Fibroblast of peridontal ligament (primary cell): ENCODE measurements at regions not wholly inside any gene's neighbourhood (a gene's known extent, or its start where the extent isn't known, plus 50 kb on each side); places are given as distances from the start of the nearest gene placed in this dataset.

Experiments used
- DNase-seq: peaks from one replicate; pipeline ENCODE4 v3.0.0-alpha.2; 2010; ENCODE audit errors: extremely low read depth

- DNase-seq, result no peak
Observed at GRCh38 chr5:82363524-82363923, 85.4 kb upstream of the RPS23 start.

GRCh38 chr5:82362636-82363035, 84.5 kb upstream of the RPS23 start:
- no peak for DNase-seq

- no peak for DNase-seq
Observed at GRCh38 chr5:82360022-82360421, 81.9 kb upstream of the RPS23 start.

DNA sequence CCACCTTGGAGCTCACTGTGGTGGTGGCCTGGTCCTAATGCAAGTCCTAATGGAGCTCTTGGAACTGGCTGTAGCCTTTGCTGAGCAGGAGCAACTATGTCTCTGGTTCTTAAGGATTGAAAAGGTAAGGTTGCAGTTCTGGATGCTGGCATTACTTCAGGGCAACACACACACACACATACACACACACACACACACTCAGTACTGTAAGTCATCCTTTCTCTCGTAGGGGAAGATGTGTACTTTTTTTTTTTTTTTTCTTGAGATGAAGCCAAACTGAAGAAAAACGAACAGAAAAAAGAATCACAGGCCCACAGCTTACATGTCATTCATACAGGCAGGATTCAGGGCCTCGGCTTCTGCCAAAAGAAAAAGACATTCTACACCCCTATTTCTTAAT, 81.1 kb upstream of the RPS23 start:
- no peak for DNase-seq

DNA sequence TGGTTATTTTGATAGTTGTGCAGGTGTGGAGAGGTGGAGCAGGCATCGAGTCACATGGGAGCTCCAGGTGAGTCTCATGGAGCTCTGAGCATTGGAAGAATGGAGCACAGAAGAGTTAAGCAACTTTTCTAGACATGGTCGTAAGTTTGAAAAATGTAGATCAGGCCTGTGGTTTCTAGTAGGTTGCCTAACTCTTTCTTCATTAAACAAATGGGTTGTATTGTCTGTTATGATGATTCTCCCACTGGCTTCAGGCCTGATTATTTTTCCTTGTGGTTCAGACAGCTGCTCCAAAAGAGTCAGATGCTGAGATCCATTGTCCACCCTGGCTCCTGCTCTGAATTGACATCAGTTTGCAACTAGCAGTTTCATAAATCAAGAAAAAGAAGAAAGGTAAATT, 80.3 kb upstream of the RPS23 start:
- peak; percentile 96 for DNase-seq

DNA sequence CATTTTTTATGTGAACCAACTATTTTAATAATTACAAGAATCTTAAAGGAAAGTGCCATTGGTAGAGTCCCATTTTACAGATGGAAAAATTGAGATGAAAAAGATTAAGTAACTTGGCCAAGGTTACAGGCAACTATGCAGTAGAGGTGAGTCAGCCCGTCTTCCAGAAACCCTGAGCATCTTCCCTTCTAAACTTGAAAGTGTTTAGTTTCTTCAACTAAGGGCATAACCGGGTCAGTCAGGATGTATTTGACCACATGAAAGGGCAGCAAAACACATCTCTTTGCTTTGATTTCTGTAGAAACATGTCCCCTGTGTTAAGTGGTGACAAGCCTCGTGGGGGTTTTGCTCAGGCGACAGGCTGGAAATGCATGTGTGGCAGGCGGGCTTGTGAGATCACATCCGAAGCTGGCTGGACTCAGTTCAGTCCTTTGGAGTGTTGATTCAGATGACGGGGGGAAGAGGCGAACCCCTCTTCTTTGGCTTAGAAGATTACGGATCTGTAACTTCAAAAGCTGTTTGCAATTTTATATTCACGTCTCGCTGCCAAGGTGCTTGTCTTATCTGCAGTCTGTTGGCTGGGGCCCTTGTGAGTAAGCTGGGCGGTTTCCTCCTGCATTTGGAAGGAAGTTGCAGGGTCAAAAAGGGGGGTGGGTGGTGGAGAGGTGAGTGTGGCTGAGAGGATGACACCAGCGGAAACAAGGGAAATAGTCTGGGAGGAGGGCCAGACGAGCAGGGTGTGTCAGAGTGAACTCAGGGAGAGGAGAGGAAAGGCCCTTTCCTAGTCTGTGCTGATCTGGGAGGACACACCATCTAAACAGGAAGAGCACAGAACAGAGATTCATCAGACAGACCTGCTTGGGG, 78.9 kb upstream of the RPS23 start:
- no peak for DNase-seq

- DNase-seq, result peak; percentile 77
Observed at GRCh38 chr5:82356021-82356420, 77.9 kb upstream of the RPS23 start.

GRCh38 chr5:82355496-82355895, 77.3 kb upstream of the RPS23 start:
- DNase-seq, result no peak

DNA sequence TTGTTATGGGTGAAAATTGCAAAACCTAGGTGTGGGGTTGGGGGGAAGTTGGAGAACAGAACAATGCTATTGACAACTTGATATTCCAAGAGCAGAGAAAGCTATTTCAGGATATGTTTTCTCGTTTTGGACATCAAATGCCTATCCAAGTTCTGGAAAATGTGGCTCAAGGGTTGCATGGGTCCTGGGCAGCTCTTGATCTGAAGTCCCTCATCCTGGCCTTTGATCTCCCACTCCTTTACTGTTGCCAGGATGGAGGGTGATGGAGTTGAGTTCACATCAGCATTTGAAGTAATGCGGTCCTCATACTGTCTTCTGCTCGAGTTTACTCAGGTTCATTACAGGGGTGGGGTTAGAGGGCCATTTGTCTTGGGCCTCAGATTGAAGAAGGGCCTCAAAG, 76.9 kb upstream of the RPS23 start:
- no peak for DNase-seq

GRCh38 chr5:82354543-82354942, 76.4 kb upstream of the RPS23 start:
- DNase-seq, result no peak

GRCh38 chr5:82353522-82353921, 75.4 kb upstream of the RPS23 start:
- no peak for DNase-seq

DNA sequence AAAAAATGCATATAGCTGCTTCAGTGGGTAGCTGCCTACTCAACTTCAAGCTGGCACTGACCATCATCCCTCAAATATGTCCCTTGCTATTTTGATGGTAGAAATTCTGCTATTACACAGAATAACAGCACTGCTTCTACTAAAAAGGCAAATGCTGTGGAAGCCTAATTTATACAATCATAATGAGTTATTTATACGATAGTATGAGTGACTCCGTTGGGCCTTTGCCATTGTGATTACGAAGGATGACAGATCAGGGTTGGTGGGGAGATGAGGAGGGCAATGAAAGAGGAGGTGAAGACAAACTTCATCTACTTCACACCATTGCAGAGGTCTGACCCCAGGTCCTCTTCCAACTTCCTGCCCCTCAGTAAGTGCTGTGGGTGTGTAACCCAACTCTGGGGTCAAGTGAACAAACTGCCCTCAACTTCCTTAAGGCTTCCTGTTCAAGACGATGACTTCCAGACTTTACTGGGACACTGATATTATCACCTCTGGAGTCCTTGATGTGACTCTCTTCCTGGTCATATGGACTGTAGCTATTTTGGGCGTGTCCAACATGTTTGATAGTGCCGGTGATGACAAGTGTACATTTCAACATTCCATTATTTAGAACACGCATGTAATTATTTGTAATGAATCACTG, 74.1 kb upstream of the RPS23 start:
- DNase-seq, result no peak

DNA sequence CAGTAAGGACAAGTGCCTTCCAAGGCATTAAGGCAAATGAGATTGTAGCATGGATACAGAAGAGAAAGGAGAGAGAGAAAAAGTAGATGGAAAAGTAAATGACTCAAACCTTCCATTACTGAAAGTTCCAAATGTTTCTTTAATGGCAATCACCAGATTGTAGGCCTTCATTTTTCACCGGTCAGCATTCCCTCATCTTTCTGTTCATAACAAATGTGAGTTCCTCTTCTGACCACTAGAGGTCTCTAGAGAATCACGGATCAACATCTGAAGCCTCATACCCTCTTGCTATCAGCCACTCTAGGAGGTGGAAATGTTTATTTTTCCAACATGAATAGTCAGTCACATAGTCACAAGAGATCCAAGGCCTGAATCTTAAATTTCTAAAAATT, 73.6 kb upstream of the RPS23 start:
- DNase-seq, result peak; percentile 94

DNA sequence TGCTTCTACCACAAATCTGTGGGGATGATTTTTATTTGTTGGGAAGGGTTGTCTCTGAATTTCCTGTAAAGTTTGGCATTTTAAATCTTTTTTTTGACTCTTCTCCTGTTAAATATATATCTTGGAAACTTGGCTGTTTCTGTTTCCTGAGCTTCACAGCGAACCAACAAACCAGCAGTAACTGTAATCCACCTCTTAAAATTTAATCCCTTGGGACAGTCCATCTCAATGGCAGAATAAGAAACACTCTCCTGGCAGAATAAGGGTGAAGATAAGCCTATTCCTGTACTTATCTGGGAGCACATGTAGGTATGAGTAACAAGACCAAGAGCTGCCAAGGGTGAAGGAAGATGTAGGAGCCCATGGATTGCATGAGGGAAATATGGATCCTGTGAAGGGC, 73.1 kb upstream of the RPS23 start:
- DNase-seq, result no peak

DNA sequence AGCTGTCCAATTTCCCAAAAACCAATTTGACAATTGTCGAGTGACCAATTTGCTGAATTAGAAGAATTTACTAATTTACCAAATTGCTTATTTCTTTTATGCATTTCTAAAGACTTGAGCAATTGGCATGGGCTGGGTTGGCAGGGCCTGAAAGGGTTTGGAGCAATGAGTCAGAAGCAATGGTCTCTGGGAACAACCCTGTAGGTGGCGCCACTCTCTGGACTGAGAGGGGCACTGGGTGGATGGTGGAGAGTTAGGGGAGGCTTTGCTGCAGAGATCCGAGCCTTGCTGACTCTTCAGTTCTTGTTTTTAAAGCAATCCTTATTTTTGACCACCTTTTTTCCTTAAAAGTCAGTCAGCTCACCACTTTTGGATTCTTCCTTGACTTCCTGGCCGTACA, 71.5 kb upstream of the RPS23 start:
- no peak for DNase-seq

- DNase-seq, result peak; percentile 70
Observed at GRCh38 chr5:82348784-82349425, 70.8 kb upstream of the RPS23 start.

DNA sequence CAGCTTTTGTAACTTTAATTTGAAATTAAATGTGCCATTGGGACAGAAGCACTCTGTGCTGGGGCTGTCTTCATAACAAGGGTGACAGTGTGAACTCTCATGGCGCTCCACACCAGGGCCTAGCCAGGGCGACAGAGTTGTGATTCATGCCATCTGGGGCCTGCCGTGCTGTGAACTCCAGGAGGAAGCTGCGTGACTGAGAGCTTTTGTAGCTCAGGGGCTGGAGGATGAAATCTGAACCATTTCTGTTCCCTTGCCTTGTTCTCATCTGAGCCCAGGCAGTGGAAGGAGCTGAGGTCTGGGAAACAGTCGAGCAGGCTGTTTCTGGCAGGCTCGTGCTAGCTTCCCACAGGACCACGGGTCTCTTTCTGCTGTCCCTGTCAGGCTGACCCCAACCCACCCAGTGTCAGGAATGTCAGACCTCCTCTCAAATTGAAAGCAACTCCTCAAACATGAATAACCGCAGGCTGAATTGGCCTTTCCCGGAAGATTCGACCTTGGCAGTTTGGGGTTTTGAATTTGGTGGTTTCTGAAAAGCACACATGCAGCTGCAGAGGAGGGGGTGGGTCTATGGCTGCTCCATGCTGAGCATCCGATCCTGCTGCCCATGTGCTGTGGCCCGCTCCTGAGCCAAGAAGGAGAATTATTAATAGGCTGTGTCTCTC, 69.2 kb upstream of the RPS23 start:
- DNase-seq, result peak; percentile 93

- DNase-seq, result no peak
Observed at GRCh38 chr5:82346399-82347165, 68.4 kb upstream of the RPS23 start.

DNA sequence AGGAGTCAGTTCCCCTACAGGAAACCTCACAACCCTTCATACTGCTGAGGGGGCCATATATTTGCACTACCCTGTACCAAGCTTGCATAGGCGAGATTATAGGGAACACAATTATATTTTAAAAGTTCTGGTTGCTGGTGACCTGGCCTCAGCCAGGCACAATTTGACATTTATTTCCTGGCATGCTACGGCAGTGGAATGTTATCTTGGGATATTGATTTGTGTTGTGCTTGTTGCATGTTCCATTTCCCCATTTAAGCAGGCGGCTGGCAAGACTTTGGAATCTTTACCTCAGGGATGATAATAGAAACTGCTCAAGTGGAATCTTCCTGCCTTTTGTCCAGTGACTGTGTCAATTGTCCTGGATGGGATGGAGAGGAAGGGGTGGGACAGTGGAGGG, 67.0 kb upstream of the RPS23 start:
- no peak for DNase-seq

DNA sequence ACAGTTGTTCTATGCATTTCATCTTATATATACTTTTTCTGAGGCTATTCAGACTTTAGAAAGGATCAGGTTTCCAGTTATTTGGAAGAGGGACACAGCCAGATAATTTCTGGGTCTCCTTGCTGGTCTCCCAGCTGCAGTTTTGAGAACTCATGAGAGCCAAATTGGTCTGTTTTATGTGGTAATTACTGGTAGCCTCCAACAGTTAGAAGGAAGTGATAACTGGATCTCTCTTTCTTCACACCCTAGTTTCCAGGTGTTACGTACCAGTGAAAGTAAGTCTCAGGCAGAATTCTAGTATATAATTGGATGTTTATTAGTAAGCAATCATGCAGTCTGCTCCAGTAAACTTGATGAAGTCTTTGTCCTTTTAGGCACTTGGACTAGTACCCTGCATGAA, 63.2 kb upstream of the RPS23 start:
- DNase-seq, result no peak

DNA sequence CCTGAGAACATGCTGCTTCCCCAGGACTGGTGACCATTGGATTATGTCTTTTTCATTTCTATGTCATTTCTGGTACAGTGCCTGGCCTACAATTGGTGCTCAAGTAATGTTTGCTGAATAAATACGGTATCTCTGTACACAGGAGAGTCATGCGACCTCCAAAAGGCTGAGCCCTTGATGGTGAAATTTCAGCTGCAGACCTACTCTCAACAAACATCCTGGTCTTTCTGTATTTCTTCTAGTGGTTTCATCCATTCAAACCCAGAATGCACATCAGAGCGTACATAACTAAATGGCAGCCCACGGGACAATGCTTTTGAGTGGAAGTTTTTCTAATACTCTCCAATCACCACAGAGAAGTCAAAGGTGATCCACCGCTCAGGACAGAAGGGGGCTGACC, 62.6 kb upstream of the RPS23 start:
- DNase-seq, result no peak

DNA sequence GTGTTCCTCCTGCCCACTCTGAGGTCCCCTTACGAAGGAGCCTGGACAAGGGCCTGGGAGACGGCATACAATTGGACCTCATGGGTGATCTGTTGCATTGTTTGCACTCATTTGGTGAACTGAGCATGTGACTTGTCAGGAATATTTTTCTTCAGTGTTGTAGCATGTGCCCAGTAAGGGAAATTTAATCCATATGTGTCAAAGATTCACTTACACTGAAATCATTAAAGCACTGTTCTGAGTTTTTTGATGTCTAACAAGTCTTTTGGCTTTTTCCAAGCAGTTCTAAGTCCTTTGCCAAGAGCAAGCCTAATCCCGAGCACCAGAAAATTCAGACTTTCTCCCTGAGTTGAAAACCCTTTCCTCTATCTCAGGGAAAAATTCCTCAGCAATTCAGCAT, 61.6 kb upstream of the RPS23 start:
- peak; percentile 67 for DNase-seq
